ENCODE measurements at regions not wholly inside any gene's neighbourhood (a gene's known extent, or its start where the extent isn't known, plus 50 kb on each side); places are given as distances from the start of the nearest gene placed in this dataset.

DNA sequence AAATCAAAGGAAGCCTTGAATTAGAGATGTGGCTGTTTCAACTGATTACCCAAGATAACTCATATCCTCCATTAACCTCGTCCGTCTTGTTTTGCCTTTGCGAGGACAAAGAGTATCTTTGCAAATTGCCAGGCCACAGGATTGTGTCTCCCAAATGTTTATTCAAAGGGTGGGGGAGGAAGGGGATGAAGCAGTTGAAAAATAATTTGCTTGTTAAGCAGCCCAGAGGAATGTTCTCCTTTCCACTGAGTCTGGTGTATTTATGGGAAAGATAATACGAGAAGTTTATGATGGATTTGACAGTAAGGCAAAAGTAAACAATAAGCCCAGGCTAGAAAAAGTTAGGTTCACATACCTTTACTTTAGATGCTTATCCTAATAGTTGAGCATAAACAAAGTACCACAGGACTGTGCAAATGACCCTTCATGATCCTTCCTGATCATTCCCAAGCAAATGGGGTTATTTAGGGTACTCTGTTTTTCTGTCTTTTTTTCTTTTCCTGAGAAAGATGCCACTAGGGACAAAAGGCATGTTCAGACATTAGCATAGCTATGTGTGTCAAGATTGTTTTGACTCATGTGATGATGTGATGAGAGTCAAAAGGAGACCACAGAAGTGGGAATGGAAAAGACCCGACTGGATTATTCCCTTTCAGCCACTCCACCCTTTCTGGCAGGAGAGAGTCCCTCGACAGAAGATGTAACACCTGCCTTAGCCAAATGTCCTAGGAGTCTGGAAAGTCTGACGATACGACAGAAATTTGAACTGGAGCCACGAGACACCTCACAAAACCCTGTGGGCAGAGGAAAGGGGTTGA, 243.0 kb upstream of the GLI3 start:
- TF ChIP-seq EZH2 (IDR thresholded peaks at IDR 0.05; ENCODE audit: borderline replicate concordance, low read depth, low read length, severe bottlenecking) (no peak), POLR2A (IDR thresholded peaks at IDR 0.05; ENCODE audit: low read depth, low read length) (no peak), POLR2AphosphoS5 (IDR thresholded peaks at IDR 0.05; ENCODE audit: insufficient read depth, low read depth, low read length) (no peak), MYC (IDR thresholded peaks at IDR 0.05; ENCODE audit: low read depth, low read length) (no peak), FOS (IDR thresholded peaks at IDR 0.05; ENCODE audit: borderline replicate concordance, insufficient read depth, low read length) (no peak)
- TF ChIP-seq, protein P1, sequence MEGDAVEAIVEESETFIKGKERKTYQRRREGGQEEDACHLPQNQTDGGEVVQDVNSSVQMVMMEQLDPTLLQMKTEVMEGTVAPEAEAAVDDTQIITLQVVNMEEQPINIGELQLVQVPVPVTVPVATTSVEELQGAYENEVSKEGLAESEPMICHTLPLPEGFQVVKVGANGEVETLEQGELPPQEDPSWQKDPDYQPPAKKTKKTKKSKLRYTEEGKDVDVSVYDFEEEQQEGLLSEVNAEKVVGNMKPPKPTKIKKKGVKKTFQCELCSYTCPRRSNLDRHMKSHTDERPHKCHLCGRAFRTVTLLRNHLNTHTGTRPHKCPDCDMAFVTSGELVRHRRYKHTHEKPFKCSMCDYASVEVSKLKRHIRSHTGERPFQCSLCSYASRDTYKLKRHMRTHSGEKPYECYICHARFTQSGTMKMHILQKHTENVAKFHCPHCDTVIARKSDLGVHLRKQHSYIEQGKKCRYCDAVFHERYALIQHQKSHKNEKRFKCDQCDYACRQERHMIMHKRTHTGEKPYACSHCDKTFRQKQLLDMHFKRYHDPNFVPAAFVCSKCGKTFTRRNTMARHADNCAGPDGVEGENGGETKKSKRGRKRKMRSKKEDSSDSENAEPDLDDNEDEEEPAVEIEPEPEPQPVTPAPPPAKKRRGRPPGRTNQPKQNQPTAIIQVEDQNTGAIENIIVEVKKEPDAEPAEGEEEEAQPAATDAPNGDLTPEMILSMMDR (IDR thresholded peaks at IDR 0.05; ENCODE audit: extremely low read depth in 1 of 2, insufficient read depth in 1 of 2, low read depth in 1 of 2, low read length in 2 of 2), result no peak
- TF ChIP-seq, protein P2, sequence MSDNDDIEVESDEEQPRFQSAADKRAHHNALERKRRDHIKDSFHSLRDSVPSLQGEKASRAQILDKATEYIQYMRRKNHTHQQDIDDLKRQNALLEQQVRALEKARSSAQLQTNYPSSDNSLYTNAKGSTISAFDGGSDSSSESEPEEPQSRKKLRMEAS (IDR thresholded peaks at IDR 0.05; ENCODE audit: insufficient read depth, insufficient read length), result no peak
